Activated T-cell treated with anti-CD3 and anti-CD28 coated beads, Interleukin-2, amount 50 U/mL, for 24 hours (primary cell): ENCODE measurements at regions not wholly inside any gene's neighbourhood (a gene's known extent, or its start where the extent isn't known, plus 50 kb on each side); places are given as distances from the start of the nearest gene placed in this dataset.

Source experiments
- DNase-seq: peaks from one replicate; pipeline ENCODE4 v3.0.0-alpha.2; 2020
- H3K27ac Mint-ChIP-seq: 2 replicates; pipeline ENCODE4 v1.8.0; 2020; ENCODE audit warnings: mild to moderate bottlenecking, mixed read lengths
- H3K27me3 Mint-ChIP-seq: 2 replicates; pipeline ENCODE4 v1.8.0; 2020; ENCODE audit warnings: mixed read lengths
- H3K36me3 Mint-ChIP-seq: 2 replicates; pipeline ENCODE4 v1.8.0; 2020; ENCODE audit warnings: low read depth, mixed read lengths
- H3K4me1 Mint-ChIP-seq: 2 replicates; pipeline ENCODE4 v1.8.0; 2020; ENCODE audit warnings: low read depth, mixed read lengths
- H3K4me3 Mint-ChIP-seq: 2 replicates; pipeline ENCODE4 v1.8.0; 2020; ENCODE audit warnings: mild to moderate bottlenecking, moderate library complexity, mixed read lengths
- H3K9me3 Mint-ChIP-seq: 2 replicates; pipeline ENCODE4 v1.8.0; 2020; ENCODE audit warnings: mixed read lengths

- Mint-ChIP-seq H3K27ac (no peak overlapping the region), H3K4me3 (no peak overlapping the region), H3K27me3 (peaks cover 17% of the 10 kb centered on the region), H3K36me3 (no peaks in the 10 kb centered on the region), H3K4me1 (peaks cover 14% of the 10 kb centered on the region), H3K9me3 (peaks cover 2% of the 10 kb centered on the region)
- no peak for DNase-seq
Observed at GRCh38 chr15:70420086-70420947, 322.6 kb upstream of the TLE3 start.

- H3K27ac Mint-ChIP-seq = no peak overlapping the region
- H3K4me3 Mint-ChIP-seq = no peak overlapping the region
- peaks cover 1% of the 10 kb centered on the region for H3K4me1 Mint-ChIP-seq
- DNase-seq = no peak
- peaks cover 17% of the 10 kb centered on the region for H3K27me3 Mint-ChIP-seq
- H3K9me3 Mint-ChIP-seq = no peaks in the 10 kb centered on the region
- no peaks in the 10 kb centered on the region for H3K36me3 Mint-ChIP-seq
Observed at GRCh38 chr15:70418943-70419342, 321.2 kb upstream of the TLE3 start.

GRCh38 chr15:70417535-70417934 is 319.8 kb upstream of the TLE3 start:
- Mint-ChIP-seq H3K27me3 (peaks cover 17% of the 10 kb centered on the region), H3K4me3 (no peak overlapping the region), H3K27ac (no peak overlapping the region), H3K36me3 (no peaks in the 10 kb centered on the region), H3K9me3 (no peaks in the 10 kb centered on the region), H3K4me1 (no peaks in the 10 kb centered on the region)
- no peak for DNase-seq

GRCh38 chr15:70416829-70417228 is 319.1 kb upstream of the TLE3 start:
- Mint-ChIP-seq H3K4me1 (no peaks in the 10 kb centered on the region), H3K9me3 (no peaks in the 10 kb centered on the region), H3K4me3 (no peak overlapping the region), H3K27me3 (peaks cover 17% of the 10 kb centered on the region), H3K27ac (no peak overlapping the region), H3K36me3 (no peaks in the 10 kb centered on the region)
- DNase-seq = no peak

GRCh38 chr15:70415398-70415797 is 317.7 kb upstream of the TLE3 start:
- Mint-ChIP-seq H3K36me3 (no peaks in the 10 kb centered on the region), H3K4me1 (no peaks in the 10 kb centered on the region), H3K9me3 (no peaks in the 10 kb centered on the region), H3K4me3 (no peak overlapping the region), H3K27me3 (peaks cover 17% of the 10 kb centered on the region), H3K27ac (no peak overlapping the region)
- no peak for DNase-seq

- Mint-ChIP-seq H3K36me3 (no peaks in the 10 kb centered on the region), H3K4me1 (no peaks in the 10 kb centered on the region), H3K4me3 (no peak overlapping the region), H3K27ac (no peak overlapping the region), H3K9me3 (no peaks in the 10 kb centered on the region), H3K27me3 (peaks cover 17% of the 10 kb centered on the region)
- no peak for DNase-seq
Observed at GRCh38 chr15:70414626-70415025, 316.9 kb upstream of the TLE3 start.

GRCh38 chr15:70412794-70413193 is 315.1 kb upstream of the TLE3 start:
- H3K4me3 Mint-ChIP-seq = no peak overlapping the region
- H3K36me3 Mint-ChIP-seq = no peaks in the 10 kb centered on the region
- no peaks in the 10 kb centered on the region for H3K9me3 Mint-ChIP-seq
- H3K27ac Mint-ChIP-seq = no peak overlapping the region
- H3K27me3 Mint-ChIP-seq = peaks cover 15% of the 10 kb centered on the region
- H3K4me1 Mint-ChIP-seq = no peaks in the 10 kb centered on the region
- no peak for DNase-seq

GRCh38 chr15:70411143-70411863 is 313.6 kb upstream of the TLE3 start:
- Mint-ChIP-seq H3K27ac (no peak overlapping the region), H3K36me3 (no peaks in the 10 kb centered on the region), H3K9me3 (no peaks in the 10 kb centered on the region), H3K4me1 (no peaks in the 10 kb centered on the region), H3K27me3 (peaks cover 5% of the 10 kb centered on the region), H3K4me3 (no peak overlapping the region)
- no peak for DNase-seq

- Mint-ChIP-seq H3K4me3 (no peak overlapping the region), H3K27ac (no peak overlapping the region), H3K27me3 (no peaks in the 10 kb centered on the region), H3K36me3 (no peaks in the 10 kb centered on the region), H3K4me1 (no peaks in the 10 kb centered on the region), H3K9me3 (no peaks in the 10 kb centered on the region)
- no peak for DNase-seq
Observed at GRCh38 chr15:70410371-70410985, 312.8 kb upstream of the TLE3 start.

- no peaks in the 10 kb centered on the region for H3K4me1 Mint-ChIP-seq
- H3K4me3 Mint-ChIP-seq = no peak overlapping the region
- no peak for DNase-seq
- H3K9me3 Mint-ChIP-seq = no peaks in the 10 kb centered on the region
- H3K27me3 Mint-ChIP-seq = peaks cover under 1% of the 10 kb centered on the region
- no peaks in the 10 kb centered on the region for H3K36me3 Mint-ChIP-seq
- H3K27ac Mint-ChIP-seq = no peak overlapping the region
Observed at GRCh38 chr15:70409388-70409787, 311.7 kb upstream of the TLE3 start.

GRCh38 chr15:70407955-70408354 is 310.2 kb upstream of the TLE3 start:
- Mint-ChIP-seq H3K27me3 (peaks cover 3% of the 10 kb centered on the region), H3K27ac (no peak overlapping the region), H3K4me1 (no peaks in the 10 kb centered on the region), H3K4me3 (no peak overlapping the region), H3K9me3 (no peaks in the 10 kb centered on the region), H3K36me3 (no peaks in the 10 kb centered on the region)
- DNase-seq = no peak

- no peak for DNase-seq
- Mint-ChIP-seq H3K27ac (no peak overlapping the region), H3K27me3 (peaks cover 3% of the 10 kb centered on the region), H3K4me3 (no peak overlapping the region), H3K9me3 (no peaks in the 10 kb centered on the region), H3K36me3 (no peaks in the 10 kb centered on the region), H3K4me1 (no peaks in the 10 kb centered on the region)
Observed at GRCh38 chr15:70407336-70407670, 309.6 kb upstream of the TLE3 start.

- Mint-ChIP-seq H3K9me3 (no peaks in the 10 kb centered on the region), H3K27ac (no peak overlapping the region), H3K36me3 (no peaks in the 10 kb centered on the region), H3K4me1 (no peaks in the 10 kb centered on the region), H3K27me3 (peaks cover 4% of the 10 kb centered on the region), H3K4me3 (no peak overlapping the region)
- no peak for DNase-seq
Observed at GRCh38 chr15:70406617-70407335, 309.1 kb upstream of the TLE3 start.

GRCh38 chr15:70401709-70402108 is 304.0 kb upstream of the TLE3 start:
- no peaks in the 10 kb centered on the region for H3K36me3 Mint-ChIP-seq
- DNase-seq = no peak
- peaks cover 10% of the 10 kb centered on the region for H3K27me3 Mint-ChIP-seq
- no peaks in the 10 kb centered on the region for H3K9me3 Mint-ChIP-seq
- no peak overlapping the region for H3K27ac Mint-ChIP-seq
- no peak overlapping the region for H3K4me3 Mint-ChIP-seq
- H3K4me1 Mint-ChIP-seq = no peaks in the 10 kb centered on the region
